Left ventricle myocardium inferior (tissue), 1 donor: ENCODE measurements at regions not wholly inside any gene's neighbourhood (a gene's known extent, or its start where the extent isn't known, plus 50 kb on each side); places are given as distances from the start of the nearest gene placed in this dataset.

Source experiments
- DNase-seq: peaks from one replicate; pipeline ENCODE4 v3.0.0-alpha.2; 2020
- H3K27ac ChIP-seq: fragments of 200-600 bp; replicated peaks from 2 replicates; pipeline ENCODE4 v1.8.0; 2021
- H3K27me3 ChIP-seq: fragments of 200-600 bp; 2 replicates; pipeline ENCODE4 v1.8.0; 2021; ENCODE audit warnings: low read depth
- H3K36me3 ChIP-seq: fragments of 200-600 bp; 2 replicates; pipeline ENCODE4 v1.8.0; 2021
- H3K4me1 ChIP-seq: fragments of 200-600 bp; 2 replicates; pipeline ENCODE4 v1.8.0; 2021
- H3K4me3 ChIP-seq: fragments of 200-600 bp; 2 replicates; pipeline ENCODE4 v1.8.0; 2021; ENCODE audit warnings: mild to moderate bottlenecking, moderate library complexity
- H3K9me3 ChIP-seq: fragments of 200-600 bp; replicated peaks from 2 replicates; pipeline ENCODE4 v1.8.0; 2021
- intact Hi-C: fragments of 100-400 bp; cut with micrococcal nuclease; formaldehyde crosslinking; loops from one replicate; pipeline ENCODE4 v1.11.0; 2022
- TF ChIP-seq, protein P1 (sequence below): fragments of 200-600 bp; IDR thresholded peaks from 2 replicates; pipeline ENCODE4 v1.8.0; 2021; ENCODE audit warnings: antibody characterized with exemption, mild to moderate bottlenecking, borderline replicate concordance
- donor health status: DM: no; HTN: yes; CAD: no; lungs with severe emphysema.

DNA sequence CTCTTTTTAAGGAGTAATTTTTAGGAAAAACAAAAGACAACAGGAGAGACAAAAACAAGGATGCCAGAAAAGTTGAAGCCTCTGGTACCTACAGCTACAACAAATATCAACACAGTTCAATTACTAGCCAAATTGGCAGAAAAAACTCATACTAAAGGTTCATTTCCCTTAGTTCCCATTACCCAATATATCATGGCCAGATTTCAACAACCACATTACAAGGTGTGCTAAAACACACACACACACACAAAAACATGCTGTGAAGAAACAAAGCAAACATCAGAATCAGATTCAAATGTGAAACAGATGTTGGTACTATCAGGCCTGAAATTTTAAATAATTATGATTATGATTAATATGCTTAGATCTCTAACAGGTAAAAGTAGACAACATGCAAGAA lies 272.7 kb upstream of the CLEC14A start:
- Histone ChIP-seq H3K27ac (no peak overlapping the region), H3K4me3 (no peak overlapping the region), H3K4me1 (no peaks in the 10 kb centered on the region), H3K36me3 (no peaks in the 10 kb centered on the region), H3K9me3 (peaks cover 6% of the 10 kb centered on the region), H3K27me3 (no peaks in the 10 kb centered on the region)
- TF ChIP-seq, protein P1, sequence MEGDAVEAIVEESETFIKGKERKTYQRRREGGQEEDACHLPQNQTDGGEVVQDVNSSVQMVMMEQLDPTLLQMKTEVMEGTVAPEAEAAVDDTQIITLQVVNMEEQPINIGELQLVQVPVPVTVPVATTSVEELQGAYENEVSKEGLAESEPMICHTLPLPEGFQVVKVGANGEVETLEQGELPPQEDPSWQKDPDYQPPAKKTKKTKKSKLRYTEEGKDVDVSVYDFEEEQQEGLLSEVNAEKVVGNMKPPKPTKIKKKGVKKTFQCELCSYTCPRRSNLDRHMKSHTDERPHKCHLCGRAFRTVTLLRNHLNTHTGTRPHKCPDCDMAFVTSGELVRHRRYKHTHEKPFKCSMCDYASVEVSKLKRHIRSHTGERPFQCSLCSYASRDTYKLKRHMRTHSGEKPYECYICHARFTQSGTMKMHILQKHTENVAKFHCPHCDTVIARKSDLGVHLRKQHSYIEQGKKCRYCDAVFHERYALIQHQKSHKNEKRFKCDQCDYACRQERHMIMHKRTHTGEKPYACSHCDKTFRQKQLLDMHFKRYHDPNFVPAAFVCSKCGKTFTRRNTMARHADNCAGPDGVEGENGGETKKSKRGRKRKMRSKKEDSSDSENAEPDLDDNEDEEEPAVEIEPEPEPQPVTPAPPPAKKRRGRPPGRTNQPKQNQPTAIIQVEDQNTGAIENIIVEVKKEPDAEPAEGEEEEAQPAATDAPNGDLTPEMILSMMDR = no peak
- no peak for DNase-seq
- intact Hi-C loops = no loop called here

DNA sequence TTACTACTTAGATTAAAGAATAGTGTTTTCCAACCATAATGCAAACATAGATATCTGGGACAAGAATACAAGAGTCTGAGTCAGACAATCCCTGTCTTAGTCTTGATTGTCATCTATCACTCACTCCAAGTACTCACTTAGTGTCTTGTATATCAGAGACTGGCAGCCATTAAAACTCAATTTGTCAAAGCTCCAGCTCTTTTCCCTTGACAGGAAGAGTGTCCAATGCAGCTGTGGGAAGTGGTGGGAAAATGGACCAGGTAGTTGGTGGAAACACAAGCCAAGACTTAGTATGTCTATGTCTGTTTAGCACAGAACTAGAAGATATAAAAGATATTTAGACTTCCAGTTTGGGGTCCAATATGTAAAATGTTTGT lies 271.6 kb upstream of the CLEC14A start:
- Histone ChIP-seq H3K9me3 (peaks cover 6% of the 10 kb centered on the region), H3K36me3 (no peaks in the 10 kb centered on the region), H3K4me1 (no peaks in the 10 kb centered on the region), H3K27me3 (no peaks in the 10 kb centered on the region), H3K27ac (no peak overlapping the region), H3K4me3 (no peak overlapping the region)
- TF ChIP-seq, protein P1 = no peak
- DNase-seq = no peak
- intact Hi-C loops = no loop called here

DNA sequence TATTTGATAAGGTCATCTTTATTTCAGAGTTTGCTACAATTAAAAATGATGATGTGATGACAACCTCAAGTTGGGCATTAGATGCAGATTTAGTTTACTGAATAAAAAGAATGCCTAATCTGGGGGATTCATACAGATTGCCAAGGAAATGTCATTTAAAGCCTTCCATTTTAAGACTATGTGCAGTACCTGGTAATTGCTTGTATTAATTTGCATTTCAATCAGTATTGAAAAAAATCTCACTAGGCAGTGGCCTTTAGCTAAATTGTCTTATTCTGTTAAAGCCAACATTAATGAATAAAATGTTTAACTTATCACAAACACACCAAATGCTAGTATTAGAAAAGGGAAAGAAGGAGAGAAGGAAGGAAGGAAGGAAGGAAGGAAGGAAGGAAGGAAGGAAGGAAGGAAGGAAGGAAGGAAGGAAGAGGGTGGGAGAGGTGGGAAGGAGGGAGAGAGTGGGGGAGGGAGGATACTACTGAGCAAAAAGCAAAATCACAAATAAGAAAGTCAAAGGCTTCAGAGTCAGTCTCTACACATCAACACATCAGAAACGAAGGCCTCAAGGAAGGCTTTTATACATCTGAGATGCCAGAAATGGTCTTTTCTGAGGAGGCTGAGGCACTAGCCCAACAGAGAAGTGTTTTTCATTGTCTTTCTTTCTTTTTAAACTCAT lies 271.1 kb upstream of the CLEC14A start:
- TF ChIP-seq, protein P1 = no peak
- Histone ChIP-seq H3K9me3 (peaks cover 6% of the 10 kb centered on the region), H3K4me3 (no peak overlapping the region), H3K36me3 (no peaks in the 10 kb centered on the region), H3K27me3 (no peaks in the 10 kb centered on the region), H3K4me1 (no peaks in the 10 kb centered on the region), H3K27ac (no peak overlapping the region)
- intact Hi-C loops = no loop called here
- DNase-seq = no peak

DNA sequence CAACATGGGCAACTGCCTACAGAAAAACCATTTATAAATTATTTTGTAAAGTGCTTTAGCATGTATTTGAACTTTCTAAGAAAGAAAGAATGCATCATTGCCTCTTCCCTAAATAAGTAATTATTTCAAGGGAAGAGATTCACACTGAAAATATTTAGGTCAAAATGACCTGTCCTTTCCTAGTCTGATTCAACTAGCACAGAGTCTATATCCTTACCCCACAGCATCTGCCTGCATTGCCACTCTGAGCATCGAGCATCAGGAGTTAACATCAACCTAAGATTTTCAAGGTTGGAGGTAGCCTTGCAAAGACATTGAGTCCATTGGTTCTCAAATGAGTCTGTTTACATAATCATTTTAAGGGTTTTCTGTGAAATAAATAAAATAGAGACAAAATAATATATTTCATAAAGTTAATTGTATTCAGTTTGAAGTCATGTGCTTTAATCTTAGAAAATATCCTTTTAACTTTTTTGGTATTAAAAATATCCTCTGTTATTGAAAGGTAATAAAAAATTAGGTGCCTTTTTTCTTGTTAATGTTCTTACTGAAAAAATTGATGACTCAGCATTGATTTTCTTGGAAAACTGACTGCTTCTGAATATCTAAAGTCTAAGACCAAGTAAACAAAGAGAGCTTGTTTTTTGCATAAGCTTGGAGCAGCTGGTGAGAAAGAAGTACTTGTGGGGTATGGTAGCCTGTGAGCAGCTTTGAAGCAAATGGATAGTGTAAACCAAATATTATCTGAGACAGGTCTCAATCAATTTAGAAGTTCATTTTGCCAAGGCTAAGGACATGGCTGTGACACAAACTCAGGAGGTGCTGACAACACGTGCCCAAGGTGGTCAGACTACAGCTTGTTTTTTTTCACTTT lies 269.0 kb upstream of the CLEC14A start:
- no peaks in the 10 kb centered on the region for H3K27me3 ChIP-seq
- intact Hi-C loops = no loop called here
- no peak overlapping the region for H3K27ac ChIP-seq
- H3K4me3 ChIP-seq = no peak overlapping the region
- H3K36me3 ChIP-seq = no peaks in the 10 kb centered on the region
- no peaks in the 10 kb centered on the region for H3K4me1 ChIP-seq
- DNase-seq = no peak
- H3K9me3 ChIP-seq = peaks cover under 1% of the 10 kb centered on the region
- TF ChIP-seq, protein P1 = no peak

DNA sequence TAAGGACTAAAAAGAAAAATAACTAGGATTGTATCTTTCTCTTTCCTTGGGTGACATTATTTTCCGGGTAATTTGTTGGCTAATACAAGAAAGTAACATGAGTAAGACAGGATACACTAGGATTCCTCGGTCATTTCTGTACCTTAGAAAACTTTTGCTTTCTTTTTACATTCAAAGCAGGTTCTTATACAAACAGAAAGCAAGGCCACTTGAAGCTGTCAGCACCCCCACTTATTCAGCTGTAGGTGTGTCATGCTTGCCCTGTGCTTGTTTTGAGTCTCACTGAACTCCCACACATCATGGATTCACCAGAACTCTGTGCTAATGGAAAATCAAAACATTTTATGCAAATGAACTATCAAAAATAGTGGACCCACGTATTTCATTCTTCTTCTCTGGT lies 266.8 kb upstream of the CLEC14A start:
- Histone ChIP-seq H3K4me1 (no peaks in the 10 kb centered on the region), H3K4me3 (no peak overlapping the region), H3K27ac (no peak overlapping the region), H3K36me3 (no peaks in the 10 kb centered on the region), H3K27me3 (no peaks in the 10 kb centered on the region), H3K9me3 (no peaks in the 10 kb centered on the region)
- DNase-seq = no peak
- TF ChIP-seq, protein P1 = no peak
- intact Hi-C loops = no loop called here
